Pancreas (tissue), 10 donors: ENCODE measurements at regions not wholly inside any gene's neighbourhood (a gene's known extent, or its start where the extent isn't known, plus 50 kb on each side); places are given as distances from the start of the nearest gene placed in this dataset.

Experiments used
- ATAC-seq, 4 donors: fragments of 200-7000 bp; cut with Tn5 transposase; one replicate each; pipeline versions ENCODE4 v1.8.0 to v1.9.1; 2020; ENCODE audit warnings: mild to moderate bottlenecking in 4 of 4, moderate library complexity in 4 of 4
- DNase-seq, 6 donors: peaks; one replicate each; pipeline ENCODE4 v3.0.0-alpha.2; 2020
- FAIRE-seq: peaks from 2 replicates; lab custom pipeline; 2012; peaks lifted over from hg19 to GRCh38; lab: Jason Lieb, UNC
- H3K27ac ChIP-seq, 4 donors: fragments of 200-600 bp; sonication (generic); 1 replicate in 3 of 4; 2 replicates in 1 of 4; pipeline versions ENCODE4 v1.5.0 to v1.8.0; 2020
- H3K27me3 ChIP-seq, 4 donors: fragments of 200-600 bp; one replicate each; pipeline ENCODE4 v1.8.0; 2021
- H3K36me3 ChIP-seq, 3 donors: fragments of 200-600 bp; sonication (generic) in 1 of 3; one replicate each; pipeline versions ENCODE4 v1.5.0 to v1.8.0; 2020 to 2021
- H3K4me1 ChIP-seq, 3 donors: fragments of 200-600 bp; one replicate each; pipeline ENCODE4 v1.8.0; 2021
- H3K4me3 ChIP-seq, 4 donors: fragments of 200-600 bp; sonication (generic) in 2 of 4; one replicate each; pipeline versions ENCODE4 v1.5.0 to v1.8.0; 2020 to 2021
- H3K9me3 ChIP-seq, 4 donors: fragments of 200-600 bp; one replicate each; pipeline ENCODE4 v1.8.0; 2021
- WGBS, 2 donors: extraction: QIAGEN DNeasy Blood & Tissue Kit; methylation state at CpG; one replicate each; pipeline ENCODE4 v1.1.7; 2013; 5-methylcytosine and 5-hydroxymethylcytosine counted together
- intact Hi-C, 3 donors: fragments of 100-400 bp; cut with DNase I; formaldehyde crosslinking; loops; one replicate each; pipeline versions ENCODE4 v1.11.1 to v1.14.2; 2022
- TF ChIP-seq, protein P1 (sequence below), 4 donors: fragments of 200-600 bp; sonication (generic) in 3 of 4; IDR thresholded peaks; one replicate each; pipeline versions ENCODE4 v1.5.0 to v1.8.0; 2021; ENCODE audit warnings: antibody characterized with exemption in 4 of 4
- donor health status: healthy with polysubstance abuse.
- donor health status: DM: no; HTN: no; CAD: no; lungs with moderate emphysema.
- donor health status: DM: no; HTN: no; CAD: no.
- donor health status: control.
- donor health status: control.
- donor health status: Bipolar disorder and iron deficiency.
- donor health status: DM: yes; HTN: yes; CAD: no.
- donor health status: DM: no; HTN: no; CAD: no.
- donor health status: DM: no; HTN: no; CAD: no.
- donor health status: DM: yes; HTN: yes; CAD: no.

DNA sequence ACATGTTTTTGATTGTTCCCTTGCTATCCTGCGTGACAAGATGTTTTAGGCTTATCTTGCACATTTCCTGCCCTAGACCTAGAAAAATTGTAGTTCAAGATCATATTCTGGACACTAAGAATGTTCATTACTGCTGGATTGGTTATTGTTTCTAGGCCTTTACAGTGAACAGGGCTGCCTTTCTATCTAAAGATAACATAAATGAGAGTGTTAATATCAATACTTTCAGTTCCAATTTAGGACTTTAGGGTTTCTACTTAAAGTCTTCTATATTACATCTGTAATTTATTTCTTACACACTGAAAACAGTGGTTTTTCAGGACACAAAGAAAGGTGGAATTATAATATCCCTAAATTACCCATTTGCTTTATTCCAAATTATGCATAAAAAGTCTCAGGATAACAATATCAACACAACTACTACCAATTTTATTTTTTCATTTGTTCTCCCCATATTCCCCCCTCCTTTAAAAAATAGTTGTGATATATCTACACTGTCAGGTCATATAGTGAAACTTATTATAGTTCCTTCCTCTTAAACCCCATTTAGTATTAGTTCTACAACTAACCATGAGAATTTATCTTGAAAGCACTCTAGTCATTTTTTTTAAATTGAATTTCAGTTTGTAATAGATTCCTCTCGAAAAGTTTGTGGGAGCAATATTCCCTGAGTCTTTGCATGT is 293.9 kb upstream of the RIOK2 start:
- TF ChIP-seq, protein P1, sequence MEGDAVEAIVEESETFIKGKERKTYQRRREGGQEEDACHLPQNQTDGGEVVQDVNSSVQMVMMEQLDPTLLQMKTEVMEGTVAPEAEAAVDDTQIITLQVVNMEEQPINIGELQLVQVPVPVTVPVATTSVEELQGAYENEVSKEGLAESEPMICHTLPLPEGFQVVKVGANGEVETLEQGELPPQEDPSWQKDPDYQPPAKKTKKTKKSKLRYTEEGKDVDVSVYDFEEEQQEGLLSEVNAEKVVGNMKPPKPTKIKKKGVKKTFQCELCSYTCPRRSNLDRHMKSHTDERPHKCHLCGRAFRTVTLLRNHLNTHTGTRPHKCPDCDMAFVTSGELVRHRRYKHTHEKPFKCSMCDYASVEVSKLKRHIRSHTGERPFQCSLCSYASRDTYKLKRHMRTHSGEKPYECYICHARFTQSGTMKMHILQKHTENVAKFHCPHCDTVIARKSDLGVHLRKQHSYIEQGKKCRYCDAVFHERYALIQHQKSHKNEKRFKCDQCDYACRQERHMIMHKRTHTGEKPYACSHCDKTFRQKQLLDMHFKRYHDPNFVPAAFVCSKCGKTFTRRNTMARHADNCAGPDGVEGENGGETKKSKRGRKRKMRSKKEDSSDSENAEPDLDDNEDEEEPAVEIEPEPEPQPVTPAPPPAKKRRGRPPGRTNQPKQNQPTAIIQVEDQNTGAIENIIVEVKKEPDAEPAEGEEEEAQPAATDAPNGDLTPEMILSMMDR (IDR thresholded peaks at IDR 0.05), result no peak
- intact Hi-C loops, result no loop called here
- no peak for FAIRE-seq

DNA sequence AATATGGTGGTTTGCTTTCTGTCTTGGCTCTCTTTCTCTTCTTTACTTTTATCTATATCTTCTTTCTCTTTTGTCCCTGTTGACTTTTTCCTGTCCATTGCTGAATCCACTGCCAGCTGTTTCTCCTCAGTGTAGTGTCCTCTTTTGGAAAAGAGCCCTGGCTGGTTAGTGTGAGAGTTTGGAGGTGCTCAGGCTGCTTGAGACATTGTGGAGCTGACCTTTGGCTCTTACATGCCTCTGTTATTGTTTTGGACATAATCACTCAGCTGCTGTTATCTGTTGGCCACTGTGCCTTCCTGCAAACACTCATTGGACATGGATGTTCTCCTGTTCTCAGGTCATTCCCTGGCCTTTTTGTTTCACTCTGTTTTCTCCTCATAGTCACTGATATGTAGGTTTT is 295.4 kb upstream of the RIOK2 start:
- Histone ChIP-seq H3K4me3 (no peak overlapping the region), H3K27ac (no peak overlapping the region), H3K4me1 (no peaks in the 10 kb centered on the region), H3K36me3 (no peaks in the 10 kb centered on the region), H3K27me3 (no peaks in the 10 kb centered on the region), H3K9me3 (no peaks in the 10 kb centered on the region)
- FAIRE-seq (no peak), ATAC-seq (no peak), DNase-seq (no peak)
- intact Hi-C loops, result no loop called here
- TF ChIP-seq, protein P1 (IDR thresholded peaks at IDR 0.05), result no peak

More for the DNA sequence above, 293.9 kb upstream of the RIOK2 start:
- H3K4me3 ChIP-seq, result no peak overlapping the region
- no peak for DNase-seq
- no peak overlapping the region for H3K27ac ChIP-seq
- H3K4me1 ChIP-seq, result no peaks in the 10 kb centered on the region
- ATAC-seq, result no peak
- no peaks in the 10 kb centered on the region for H3K9me3 ChIP-seq
- no peaks in the 10 kb centered on the region for H3K36me3 ChIP-seq
- WGBS, 2 donors, result 67 to 82% methylated on average over 2 of the region's 2 CpGs
- no peaks in the 10 kb centered on the region for H3K27me3 ChIP-seq

DNA sequence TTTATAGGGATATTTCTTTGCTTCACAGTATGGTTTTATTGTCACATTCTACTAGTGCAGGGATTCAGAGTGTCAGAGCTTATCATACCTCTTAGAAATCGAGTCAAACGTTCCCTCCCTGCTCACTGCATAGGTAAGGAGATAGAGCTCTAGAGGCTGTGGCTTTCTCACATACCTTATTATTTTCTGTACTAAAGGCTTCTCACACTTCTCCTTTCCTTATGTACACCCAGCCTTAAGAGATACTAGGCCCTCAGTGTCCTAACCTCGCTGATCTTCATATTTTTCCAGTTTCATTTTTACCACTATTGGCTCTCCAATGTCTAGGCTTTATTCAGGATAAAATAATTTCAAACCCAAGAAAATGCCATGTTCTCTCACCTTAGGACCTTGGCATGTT is 297.3 kb upstream of the RIOK2 start:
- no peaks in the 10 kb centered on the region for H3K4me1 ChIP-seq
- H3K27me3 ChIP-seq, result no peaks in the 10 kb centered on the region
- H3K27ac ChIP-seq, result no peak overlapping the region
- ATAC-seq (no peak), FAIRE-seq (no peak), DNase-seq (no peak)
- no peak overlapping the region for H3K4me3 ChIP-seq
- no peaks in the 10 kb centered on the region for H3K9me3 ChIP-seq
- H3K36me3 ChIP-seq, result no peaks in the 10 kb centered on the region
- TF ChIP-seq, protein P1 (IDR thresholded peaks at IDR 0.05), result no peak
- 61 to 70% methylated on average over 3 of the region's 3 CpGs for WGBS, 2 donors
- intact Hi-C loops, result no loop called here

DNA sequence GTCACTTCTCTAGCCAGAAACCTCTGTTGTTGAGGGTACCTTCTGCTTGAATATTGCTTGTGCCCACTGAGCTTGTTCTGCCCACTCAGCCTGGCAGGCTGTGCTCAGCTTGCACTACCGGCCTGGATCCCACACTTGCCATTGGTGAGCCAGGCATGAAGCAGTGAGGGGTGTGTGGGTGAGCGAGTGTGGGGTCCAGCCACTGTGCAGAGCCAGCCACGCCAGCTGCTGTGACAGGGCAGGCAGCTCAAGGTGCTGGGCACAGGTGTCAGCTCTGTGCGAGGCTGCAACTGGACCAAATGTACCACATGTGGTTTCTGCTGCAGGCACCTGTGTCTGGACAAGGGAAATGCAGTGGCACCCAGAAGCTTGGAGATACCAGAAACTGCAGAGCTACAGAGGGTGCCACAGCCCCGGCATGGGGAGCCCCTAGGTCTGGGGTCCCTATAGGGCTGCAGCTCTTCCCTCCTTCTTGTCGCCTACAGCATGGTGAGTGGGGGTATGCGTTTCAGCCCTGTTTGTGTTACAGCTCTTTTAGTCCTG is 305.1 kb upstream of the RIOK2 start:
- intact Hi-C loops, result no loop called here
- Histone ChIP-seq H3K27me3 (no peaks in the 10 kb centered on the region), H3K36me3 (no peaks in the 10 kb centered on the region), H3K4me1 (no peaks in the 10 kb centered on the region), H3K27ac (no peak overlapping the region), H3K4me3 (no peak overlapping the region), H3K9me3 (no peaks in the 10 kb centered on the region)
- FAIRE-seq, result no peak
- no peak for ATAC-seq
- DNase-seq, result peak in 1 of 6 donors; percentile 45
- 85 to 93% methylated on average over 7 of the region's 7 CpGs for WGBS, 2 donors
- TF ChIP-seq, protein P1 (IDR thresholded peaks at IDR 0.05), result no peak
